Heart right ventricle (tissue), 16 donors: ENCODE measurements at regions not wholly inside any gene's neighbourhood (a gene's known extent, or its start where the extent isn't known, plus 50 kb on each side); places are given as distances from the start of the nearest gene placed in this dataset.

Source experiments
- ATAC-seq, 8 donors: fragments of 200-7000 bp; cut with Tn5 transposase; one replicate each; pipeline ENCODE4 v1.9.1; 2020; ENCODE audit warnings: mild to moderate bottlenecking in 8 of 8, moderate library complexity in 8 of 8, moderate number of reproducible peaks in 1 of 8
- DNase-seq, 2 donors: peaks; one replicate each; pipeline ENCODE4 v3.0.0-alpha.2; 2020
- H3K27ac ChIP-seq, 10 donors: fragments of 200-600 bp; sonication (generic) in 2 of 10; one replicate each; pipeline versions ENCODE4 v1.5.0 to v1.8.0; 2020 to 2022; ENCODE audit warnings: mild to moderate bottlenecking in 3 of 10
- H3K27me3 ChIP-seq, 7 donors: fragments of 200-600 bp; one replicate each; pipeline ENCODE4 v1.8.0; 2021 to 2022; ENCODE audit warnings: mild to moderate bottlenecking in 2 of 7
- H3K36me3 ChIP-seq, 9 donors: fragments of 200-600 bp; sonication (generic) in 1 of 9; one replicate each; pipeline versions ENCODE4 v1.5.0 to v1.8.0; 2020 to 2022; ENCODE audit warnings: mild to moderate bottlenecking in 2 of 9
- H3K4me1 ChIP-seq, 9 donors: fragments of 200-600 bp; sonication (generic) in 1 of 9; one replicate each; pipeline versions ENCODE4 v1.5.0 to v1.8.0; 2020 to 2022; ENCODE audit warnings: mild to moderate bottlenecking in 4 of 9
- H3K4me3 ChIP-seq, 10 donors: fragments of 200-600 bp; sonication (generic) in 2 of 10; one replicate each; pipeline versions ENCODE4 v1.5.0 to v1.8.0; 2020 to 2022; ENCODE audit warnings: mild to moderate bottlenecking in 7 of 10, moderate library complexity in 2 of 10
- H3K9me3 ChIP-seq, 11 donors: fragments of 200-600 bp in 10 of 11; sonication (generic) in 2 of 11; one replicate each; pipeline versions ENCODE4 v1.5.0 to v1.8.0; 2013 to 2022; ENCODE audit warnings: mild to moderate bottlenecking in 2 of 11, control low read depth in 1 of 11, moderate library complexity in 1 of 11
- WGBS, 2 donors: extraction: QIAGEN DNeasy Blood & Tissue Kit; methylation state at CpG; one replicate each; pipeline ENCODE4 v1.1.7; 2013; ENCODE audit warnings: inconsistent platforms in 1 of 2; 5-methylcytosine and 5-hydroxymethylcytosine counted together
- intact Hi-C, 10 donors: fragments of 100-400 bp; cut with DNase I; formaldehyde crosslinking; loops; one replicate each; pipeline versions ENCODE4 v1.11.1 to v1.14.2; 2022
- TF ChIP-seq, protein P1 (sequence below), 9 donors: fragments of 200-600 bp; sonication (generic) in 2 of 9; IDR thresholded peaks; one replicate each; pipeline versions ENCODE4 v1.5.0 to v1.8.0; 2021 to 2022; ENCODE audit warnings: antibody characterized with exemption in 9 of 9, mild to moderate bottlenecking in 5 of 9, moderate library complexity in 1 of 9
- donor health status: Arrhythmogenic right ventricular cardiomyopathy.
- donor health status: ischemic (EF 13 %, LVEDD 7.1; RV severe dilation, severe dysfunction).
- donor health status: healthy with polysubstance abuse.
- donor health status: DM: no; HTN: yes; CAD: no.
- donor health status: DM: no; HTN: no; CAD: no.
- donor health status: ischemic (EF 25% LVEDD 6.9; RV normal size, moderate dysfunction).
- donor health status: ischemic (EF 25% LVEDD 5.7; RV mildly dilated, moderate dysfunction).
- donor health status: healthy.
- donor health status: DM: yes; HTN: yes; CAD: no.
- donor health status: Ischemic cardiomyopathy.
- donor health status: ischemic (EF 35%, LVEDD 5.7; RV mildly dilated, moderate dysfunction).
- donor health status: nonischemic (EF 11% LVEDD 7.7; RV severe dilation, severe dysfunction).
- donor health status: DM: yes; HTN: yes; CAD: no.
- donor health status: PGD.
- donor health status: ischemic (EF 29% LVEDD 5.4; RV normal size, mild dysfunction).
- donor health status: nonischemic (EF 23%, LVEDD 6.1; RV moderate dilation, normal function).

DNA sequence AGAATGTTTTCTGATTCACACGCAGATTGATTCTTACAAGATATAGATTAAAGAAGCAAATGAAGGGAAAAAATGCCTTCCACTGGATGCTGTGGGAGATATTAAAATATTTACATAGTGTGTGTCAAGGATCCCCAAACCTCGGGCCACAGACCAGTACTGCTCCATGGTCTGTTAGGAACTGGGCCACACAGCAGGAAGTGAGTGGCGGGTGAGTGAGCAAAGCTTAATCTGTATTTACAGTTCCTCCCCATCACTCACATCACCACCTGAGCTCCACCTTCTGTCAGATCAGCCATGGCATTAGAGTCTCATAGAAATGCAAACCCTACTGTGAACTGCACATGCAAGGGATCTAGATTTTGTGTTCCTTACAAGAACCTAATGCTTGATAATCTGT, 552.6 kb upstream of the GOLIM4 start:
- TF ChIP-seq, protein P1, sequence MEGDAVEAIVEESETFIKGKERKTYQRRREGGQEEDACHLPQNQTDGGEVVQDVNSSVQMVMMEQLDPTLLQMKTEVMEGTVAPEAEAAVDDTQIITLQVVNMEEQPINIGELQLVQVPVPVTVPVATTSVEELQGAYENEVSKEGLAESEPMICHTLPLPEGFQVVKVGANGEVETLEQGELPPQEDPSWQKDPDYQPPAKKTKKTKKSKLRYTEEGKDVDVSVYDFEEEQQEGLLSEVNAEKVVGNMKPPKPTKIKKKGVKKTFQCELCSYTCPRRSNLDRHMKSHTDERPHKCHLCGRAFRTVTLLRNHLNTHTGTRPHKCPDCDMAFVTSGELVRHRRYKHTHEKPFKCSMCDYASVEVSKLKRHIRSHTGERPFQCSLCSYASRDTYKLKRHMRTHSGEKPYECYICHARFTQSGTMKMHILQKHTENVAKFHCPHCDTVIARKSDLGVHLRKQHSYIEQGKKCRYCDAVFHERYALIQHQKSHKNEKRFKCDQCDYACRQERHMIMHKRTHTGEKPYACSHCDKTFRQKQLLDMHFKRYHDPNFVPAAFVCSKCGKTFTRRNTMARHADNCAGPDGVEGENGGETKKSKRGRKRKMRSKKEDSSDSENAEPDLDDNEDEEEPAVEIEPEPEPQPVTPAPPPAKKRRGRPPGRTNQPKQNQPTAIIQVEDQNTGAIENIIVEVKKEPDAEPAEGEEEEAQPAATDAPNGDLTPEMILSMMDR (IDR thresholded peaks at IDR 0.05): no peak
- Histone ChIP-seq H3K4me3 (no peak overlapping the region), H3K36me3 (no peaks in the 10 kb centered on the region), H3K27me3 (peaks cover 0 to 5% (median 0%) of the 10 kb centered on the region in 7 donors), H3K9me3 (no peaks in the 10 kb centered on the region), H3K4me1 (no peaks in the 10 kb centered on the region), H3K27ac (no peak overlapping the region)
- 85 to 86% methylated on average over 3 of the region's 3 CpGs for WGBS, 2 donors
- DNase-seq: no peak
- intact Hi-C loops: no loop called here
- ATAC-seq: no peak

DNA sequence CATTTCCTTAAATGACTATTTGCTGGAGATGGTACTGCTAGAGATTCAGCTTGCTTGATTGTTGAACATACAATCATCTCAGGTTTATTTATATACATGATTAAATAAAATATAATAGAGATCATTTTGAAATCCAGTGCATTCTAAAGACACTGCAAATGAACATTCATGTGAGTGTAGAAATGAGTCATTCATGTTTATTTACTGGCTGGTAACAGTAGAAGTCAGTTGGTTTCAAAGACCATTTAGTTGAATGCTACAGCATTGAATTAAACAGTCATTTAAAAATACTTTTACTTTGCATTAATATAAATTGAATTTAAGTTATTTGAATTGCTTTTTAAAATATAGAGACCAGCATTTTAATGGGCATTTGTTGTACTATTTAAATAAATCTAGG, 551.9 kb upstream of the GOLIM4 start:
- H3K27ac ChIP-seq: no peak overlapping the region
- ATAC-seq (no peak), DNase-seq (no peak)
- intact Hi-C loops: no loop called here
- H3K36me3 ChIP-seq: no peaks in the 10 kb centered on the region
- TF ChIP-seq, protein P1 (IDR thresholded peaks at IDR 0.05): no peak
- H3K27me3 ChIP-seq: no peaks in the 10 kb centered on the region
- H3K4me1 ChIP-seq: no peaks in the 10 kb centered on the region
- no peak overlapping the region for H3K4me3 ChIP-seq
- peaks cover 0 to 2% (median 0%) of the 10 kb centered on the region in 11 donors for H3K9me3 ChIP-seq

DNA sequence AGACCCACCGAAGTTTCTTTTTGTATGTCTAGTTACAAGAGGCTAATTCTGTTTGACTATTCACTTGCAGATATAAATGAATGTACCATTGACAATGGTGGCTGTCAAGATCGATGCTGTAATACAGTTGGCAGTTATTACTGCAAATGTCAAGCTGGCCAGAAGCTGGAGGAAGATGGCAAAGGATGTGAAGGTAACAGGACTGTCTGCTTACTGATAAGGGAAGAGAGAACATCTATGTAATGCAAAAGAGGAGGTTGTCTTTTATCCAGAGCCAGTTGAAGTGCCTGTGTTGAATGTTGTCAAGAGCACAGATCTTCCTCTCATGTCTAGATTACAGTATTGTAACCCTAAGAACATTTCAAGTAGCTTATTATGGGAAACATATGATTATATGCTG, 549.5 kb upstream of the GOLIM4 start:
- no peak for DNase-seq
- Histone ChIP-seq H3K27me3 (no peaks in the 10 kb centered on the region), H3K4me1 (no peaks in the 10 kb centered on the region), H3K27ac (no peak overlapping the region), H3K9me3 (peaks cover 0 to 2% (median 0%) of the 10 kb centered on the region in 11 donors), H3K36me3 (no peaks in the 10 kb centered on the region), H3K4me3 (no peak overlapping the region)
- ATAC-seq: no peak
- intact Hi-C loops: no loop called here
- WGBS, 2 donors: 63 to 69% methylated on average over 2 of the region's 2 CpGs
- TF ChIP-seq, protein P1 (IDR thresholded peaks at IDR 0.05): no peak

DNA sequence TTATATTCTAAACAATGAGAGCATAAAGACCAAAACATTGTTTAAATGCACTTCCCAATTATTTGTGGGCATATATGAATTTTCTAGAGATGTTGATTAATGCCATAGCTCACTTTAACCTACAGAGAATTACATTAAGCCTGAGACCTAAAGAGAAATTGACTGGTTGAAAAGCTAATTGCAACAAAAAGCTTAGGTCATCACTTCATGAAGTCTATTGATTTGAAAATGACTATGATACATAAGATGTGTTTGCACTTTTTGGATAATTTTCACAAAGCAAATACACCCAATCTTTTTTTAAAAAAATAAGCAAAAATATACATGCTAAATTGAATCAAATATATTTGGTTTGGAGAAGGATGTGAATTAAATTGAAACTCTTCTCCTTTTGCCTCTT, 532.8 kb upstream of the GOLIM4 start:
- H3K4me1 ChIP-seq: no peaks in the 10 kb centered on the region
- DNase-seq (no peak), ATAC-seq (no peak)
- no peaks in the 10 kb centered on the region for H3K36me3 ChIP-seq
- intact Hi-C loops: loop anchor here in 2 of 10 donors (10.0 kb wide), 2 partner anchors 114 to 216 kb away; no protein-coding TSS in a partner anchor
- TF ChIP-seq, protein P1 (IDR thresholded peaks at IDR 0.05): no peak
- peaks cover 0 to 16% (median 0%) of the 10 kb centered on the region in 7 donors for H3K27me3 ChIP-seq
- no peaks in the 10 kb centered on the region for H3K9me3 ChIP-seq
- H3K4me3 ChIP-seq: no peak overlapping the region
- H3K27ac ChIP-seq: no peak overlapping the region

DNA sequence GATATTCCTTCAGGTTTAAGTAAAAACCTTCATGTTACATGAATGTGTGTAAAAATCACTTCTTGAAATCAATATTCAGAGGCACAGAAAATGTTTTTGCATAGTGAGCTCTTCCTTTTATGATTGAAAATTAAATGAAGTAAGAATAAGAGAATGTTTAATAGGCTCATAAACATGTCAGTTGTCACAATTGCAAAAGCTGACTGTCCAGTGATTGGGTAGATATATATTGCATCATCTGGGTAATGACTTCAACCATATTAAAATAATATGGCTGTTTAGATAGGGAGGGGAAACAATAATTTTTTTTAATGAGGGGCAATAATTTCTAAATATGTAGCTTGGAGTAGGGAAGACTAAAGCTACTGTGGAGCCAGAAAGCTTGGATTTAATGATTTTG, 529.8 kb upstream of the GOLIM4 start:
- H3K4me1 ChIP-seq: no peaks in the 10 kb centered on the region
- no peaks in the 10 kb centered on the region for H3K9me3 ChIP-seq
- no peaks in the 10 kb centered on the region for H3K36me3 ChIP-seq
- H3K27ac ChIP-seq: no peak overlapping the region
- DNase-seq (no peak), ATAC-seq (no peak)
- peaks cover 0 to 16% (median 0%) of the 10 kb centered on the region in 7 donors for H3K27me3 ChIP-seq
- no peak overlapping the region for H3K4me3 ChIP-seq
- TF ChIP-seq, protein P1 (IDR thresholded peaks at IDR 0.05): no peak
- intact Hi-C loops: loop anchor here in 2 of 10 donors (10.0 kb wide), 2 partner anchors 111 to 219 kb away; no protein-coding TSS in a partner anchor
